Neutrophil (primary cell): ENCODE measurements at regions not wholly inside any gene's neighbourhood (a gene's known extent, or its start where the extent isn't known, plus 50 kb on each side); places are given as distances from the start of the nearest gene placed in this dataset.
A peak's percentile ranks its signal among the peaks of the same experiment; 100 is the strongest.

Source experiments
- H3K27ac ChIP-seq: fragments of 200-600 bp; sonication (generic); 2 replicates; pipeline ENCODE4 v1.5.1; 2016; ENCODE audit warnings: mild to moderate bottlenecking, moderate library complexity
- H3K27me3 ChIP-seq: fragments of 200-600 bp; sonication (generic); 2 replicates; pipeline ENCODE4 v1.6.0; 2016; ENCODE audit warnings: mild to moderate bottlenecking
- H3K36me3 ChIP-seq: fragments of 200-600 bp; sonication (generic); 2 replicates; pipeline ENCODE4 v1.5.1; 2017
- H3K4me1 ChIP-seq, 2 experiments: fragments of 200-600 bp in 1 of 2; sonication (generic) in 1 of 2; 1 replicate in 1 of 2; 2 replicates in 1 of 2; pipeline versions ENCODE4 v1.5.1 to v1.6.1; 2013 to 2016; ENCODE audit warnings: low read depth in 1 of 2, low read length in 1 of 2, mild to moderate bottlenecking in 1 of 2, moderate library complexity in 1 of 2; ENCODE audit not compliant: control insufficient read depth in 1 of 2, insufficient read depth in 1 of 2
- H3K4me3 ChIP-seq, 2 experiments: fragments of 200-600 bp in 1 of 2; sonication (generic) in 1 of 2; 1 replicate in 1 of 2; 2 replicates in 1 of 2; pipeline ENCODE4 v1.5.1; 2013 to 2016; ENCODE audit warnings: low read depth in 1 of 2, low read length in 1 of 2, mild to moderate bottlenecking in 1 of 2, moderate library complexity in 1 of 2
- H3K9me3 ChIP-seq: fragments of 200-600 bp; sonication (generic); 2 replicates; pipeline ENCODE4 v1.5.1; 2016
- TF ChIP-seq, protein P1 (sequence below): fragments of 200-600 bp; sonication (generic); IDR thresholded peaks from 2 replicates; pipeline ENCODE4 v1.5.1; 2016; ENCODE audit warnings: antibody characterized with exemption

DNA sequence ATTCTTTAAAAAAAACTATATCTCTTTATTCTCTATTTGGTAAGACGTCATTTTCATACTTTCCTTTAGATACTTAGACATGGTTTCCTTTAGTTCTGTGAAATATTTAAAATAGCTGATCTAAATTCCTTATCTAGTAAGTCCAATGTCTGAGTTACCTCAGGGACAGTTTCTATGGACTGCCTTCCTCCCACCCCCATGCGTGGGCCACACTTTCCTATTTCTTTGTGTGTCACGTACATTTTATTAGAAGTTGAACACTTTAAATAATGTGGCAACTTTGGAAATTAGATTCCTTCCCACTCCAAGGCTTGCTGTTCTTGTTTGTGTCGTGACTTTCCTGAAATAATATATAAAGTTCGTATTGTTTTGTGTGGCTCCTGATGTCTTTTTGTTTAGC is 260.7 kb downstream of the EDEM1 start:
- H3K27ac ChIP-seq = no peak overlapping the region
- TF ChIP-seq, protein P1, sequence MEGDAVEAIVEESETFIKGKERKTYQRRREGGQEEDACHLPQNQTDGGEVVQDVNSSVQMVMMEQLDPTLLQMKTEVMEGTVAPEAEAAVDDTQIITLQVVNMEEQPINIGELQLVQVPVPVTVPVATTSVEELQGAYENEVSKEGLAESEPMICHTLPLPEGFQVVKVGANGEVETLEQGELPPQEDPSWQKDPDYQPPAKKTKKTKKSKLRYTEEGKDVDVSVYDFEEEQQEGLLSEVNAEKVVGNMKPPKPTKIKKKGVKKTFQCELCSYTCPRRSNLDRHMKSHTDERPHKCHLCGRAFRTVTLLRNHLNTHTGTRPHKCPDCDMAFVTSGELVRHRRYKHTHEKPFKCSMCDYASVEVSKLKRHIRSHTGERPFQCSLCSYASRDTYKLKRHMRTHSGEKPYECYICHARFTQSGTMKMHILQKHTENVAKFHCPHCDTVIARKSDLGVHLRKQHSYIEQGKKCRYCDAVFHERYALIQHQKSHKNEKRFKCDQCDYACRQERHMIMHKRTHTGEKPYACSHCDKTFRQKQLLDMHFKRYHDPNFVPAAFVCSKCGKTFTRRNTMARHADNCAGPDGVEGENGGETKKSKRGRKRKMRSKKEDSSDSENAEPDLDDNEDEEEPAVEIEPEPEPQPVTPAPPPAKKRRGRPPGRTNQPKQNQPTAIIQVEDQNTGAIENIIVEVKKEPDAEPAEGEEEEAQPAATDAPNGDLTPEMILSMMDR = no peak
- H3K4me1 ChIP-seq = no peaks in the 10 kb centered on the region
- H3K36me3 ChIP-seq = no peaks in the 10 kb centered on the region
- no peaks in the 10 kb centered on the region for H3K27me3 ChIP-seq
- H3K4me3 ChIP-seq = no peak overlapping the region
- no peaks in the 10 kb centered on the region for H3K9me3 ChIP-seq

DNA sequence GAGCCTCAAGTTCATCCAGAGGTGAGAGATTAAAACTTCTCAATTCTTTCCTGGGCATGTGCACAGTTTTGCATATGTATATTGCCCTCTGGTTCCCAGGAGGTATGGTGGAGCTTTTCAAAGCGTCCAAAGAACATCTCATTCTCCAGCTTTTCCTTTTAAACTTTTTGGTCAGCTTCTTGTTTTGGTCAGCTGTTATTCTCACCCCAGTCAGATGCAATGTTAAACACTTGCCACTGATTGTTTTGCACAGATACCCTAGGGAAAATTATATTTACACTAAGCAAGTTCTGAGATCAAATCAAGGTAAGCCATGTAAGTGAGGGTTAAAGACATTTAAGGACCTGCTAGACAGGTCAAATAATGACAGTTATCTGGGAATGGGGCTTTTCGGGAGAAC is 261.3 kb downstream of the EDEM1 start:
- Histone ChIP-seq H3K36me3 (no peaks in the 10 kb centered on the region), H3K4me1 (no peaks in the 10 kb centered on the region), H3K4me3 (no peak overlapping the region), H3K27ac (no peak overlapping the region), H3K27me3 (no peaks in the 10 kb centered on the region), H3K9me3 (no peaks in the 10 kb centered on the region)
- TF ChIP-seq, protein P1 = no peak

DNA sequence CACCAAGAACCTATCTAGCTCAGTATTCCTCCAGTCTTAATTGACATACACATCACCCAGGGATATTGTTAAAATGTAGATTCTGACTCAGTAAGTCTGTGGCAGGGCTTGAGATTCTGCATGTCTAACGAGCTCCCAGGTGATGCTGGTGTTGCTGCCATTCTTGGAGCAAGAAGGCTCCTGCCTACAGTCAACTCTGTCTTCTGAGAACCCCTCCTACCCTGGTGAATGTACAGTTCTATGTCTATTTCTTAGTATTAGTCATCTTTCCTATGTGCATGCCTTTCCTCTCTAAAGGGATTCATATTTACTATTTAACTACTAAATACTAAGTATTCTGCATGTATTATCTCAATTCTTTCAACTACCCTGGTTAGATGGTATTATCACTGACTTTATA is 268.7 kb downstream of the EDEM1 start:
- no peaks in the 10 kb centered on the region for H3K9me3 ChIP-seq
- no peaks in the 10 kb centered on the region for H3K4me1 ChIP-seq
- no peak overlapping the region for H3K4me3 ChIP-seq
- no peak overlapping the region for H3K27ac ChIP-seq
- TF ChIP-seq, protein P1 = no peak
- H3K36me3 ChIP-seq = no peaks in the 10 kb centered on the region
- H3K27me3 ChIP-seq = no peaks in the 10 kb centered on the region

DNA sequence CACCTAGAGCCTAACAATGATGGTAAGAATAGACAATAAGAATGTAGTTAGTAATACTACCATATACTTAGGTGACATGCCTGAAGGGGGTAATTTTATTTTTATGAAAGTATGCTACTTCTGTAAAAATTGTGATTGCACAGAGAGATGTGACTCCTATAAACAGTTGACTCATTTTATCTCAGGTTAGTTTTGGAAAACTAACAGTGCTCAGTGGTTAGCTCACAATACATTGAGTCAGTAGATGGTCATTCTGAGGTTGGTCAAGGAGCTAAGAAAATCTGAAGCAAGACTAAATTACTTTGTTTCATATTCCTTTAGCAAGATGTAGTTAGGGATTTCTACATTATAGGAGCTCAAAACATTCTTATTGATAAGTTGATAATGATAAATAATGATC is 271.0 kb downstream of the EDEM1 start:
- H3K27ac ChIP-seq = no peak overlapping the region
- no peaks in the 10 kb centered on the region for H3K27me3 ChIP-seq
- H3K4me1 ChIP-seq = peaks cover 0 to 2% of the 10 kb centered on the region in 2 experiments
- TF ChIP-seq, protein P1 = no peak
- H3K9me3 ChIP-seq = no peaks in the 10 kb centered on the region
- no peaks in the 10 kb centered on the region for H3K36me3 ChIP-seq
- H3K4me3 ChIP-seq = no peak overlapping the region

DNA sequence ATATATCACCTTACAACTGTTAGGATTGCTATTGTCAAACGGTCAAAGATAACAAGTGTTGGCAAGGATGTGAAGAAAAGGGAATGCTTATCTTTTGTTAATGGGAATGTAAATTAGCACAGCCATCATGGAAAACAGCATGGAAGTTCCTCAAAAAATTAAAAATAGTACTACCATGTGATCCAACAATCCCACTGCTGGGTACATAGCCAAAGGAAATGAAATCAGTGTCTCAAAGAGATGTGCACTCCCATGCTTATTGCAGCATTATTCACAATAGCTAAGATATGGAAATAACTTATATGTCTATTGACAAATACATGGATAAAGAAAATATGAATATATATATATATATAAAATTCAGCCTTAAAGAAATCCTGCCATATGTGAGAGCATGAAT is 274.6 kb downstream of the EDEM1 start:
- Histone ChIP-seq H3K27me3 (no peaks in the 10 kb centered on the region), H3K4me1 (peaks cover 35 to 38% of the 10 kb centered on the region in 2 experiments), H3K4me3 (no peak overlapping the region), H3K27ac (no peak overlapping the region), H3K9me3 (no peaks in the 10 kb centered on the region), H3K36me3 (no peaks in the 10 kb centered on the region)
- TF ChIP-seq, protein P1 = no peak

DNA sequence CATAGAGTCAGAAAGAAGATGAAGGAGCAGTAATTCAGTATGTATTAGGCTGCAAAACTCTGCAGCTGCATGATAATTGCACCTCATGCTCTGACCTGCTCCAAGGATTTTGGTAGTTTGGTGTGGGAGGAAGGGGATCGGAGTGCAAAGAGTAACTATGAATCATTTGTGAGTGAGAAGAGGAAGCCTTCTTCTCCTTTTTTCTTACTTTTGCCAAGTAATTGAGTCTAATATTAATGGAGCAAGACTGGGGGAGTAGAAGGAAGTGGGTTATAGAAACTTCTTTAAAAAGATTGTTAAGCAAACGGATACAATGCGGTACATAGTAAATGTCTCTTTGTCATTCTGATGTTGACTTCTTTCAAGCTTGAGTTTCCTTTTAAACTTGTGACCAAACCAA is 276.5 kb downstream of the EDEM1 start:
- no peaks in the 10 kb centered on the region for H3K36me3 ChIP-seq
- peak overlapping the region in 1 of 2 experiments; percentile 20 for H3K4me3 ChIP-seq
- TF ChIP-seq, protein P1 = no peak

More for the DNA sequence above, 276.5 kb downstream of the EDEM1 start:
- peaks cover 36 to 39% of the 10 kb centered on the region in 2 experiments for H3K4me1 ChIP-seq
- H3K9me3 ChIP-seq = no peaks in the 10 kb centered on the region
- H3K27me3 ChIP-seq = no peaks in the 10 kb centered on the region
- H3K27ac ChIP-seq = peak overlapping the region; percentile 72
